ENCODE measurements at regions not wholly inside any gene's neighbourhood (a gene's known extent, or its start where the extent isn't known, plus 50 kb on each side); places are given as distances from the start of the nearest gene placed in this dataset.

DNA sequence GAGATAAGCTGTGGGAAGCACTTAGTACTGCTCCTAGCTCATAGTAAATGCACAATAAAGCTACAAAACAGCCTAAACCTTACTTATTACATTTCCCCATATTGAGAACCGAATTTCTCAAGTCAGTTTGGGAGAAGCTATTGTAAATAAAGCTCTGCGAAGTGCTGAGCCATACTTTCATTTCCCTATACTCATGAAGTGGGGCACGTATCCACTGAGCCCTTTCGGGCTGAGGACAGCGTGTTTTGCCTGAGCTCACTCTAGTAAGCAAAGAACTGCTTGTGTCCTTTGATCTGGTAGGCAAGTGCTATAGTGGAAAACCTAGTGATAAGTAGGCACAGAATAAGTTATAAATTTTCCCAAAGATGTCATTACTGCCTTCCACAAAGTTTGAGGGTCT, 165.0 kb downstream of the RSL24D1 start:
- Histone ChIP-seq H3K4me3 (ENCODE audit: low read length, poor library complexity, severe bottlenecking) (no peak overlapping the region), H3F3A (ENCODE audit: low read depth) (no peaks in the 10 kb centered on the region), H3K9ac (ENCODE audit: low read depth, low read length, poor library complexity, severe bottlenecking) (no peak overlapping the region), H2AFZ (ENCODE audit: low read length) (no peak overlapping the region), H3K36me3 (ENCODE audit: insufficient read depth, low read length) (no peaks in the 10 kb centered on the region), H3K79me2 (ENCODE audit: insufficient read depth, low read length) (no peaks in the 10 kb centered on the region), H3K9me3 (ENCODE audit: insufficient read depth, low read depth, low read length) (no peaks in the 10 kb centered on the region), H3K9me2 (replicated peaks; ENCODE audit: low read depth, low read length) (no peaks in the 10 kb centered on the region), H3K27me3 (ENCODE audit: insufficient read depth, low read length, poor library complexity, severe bottlenecking) (no peaks in the 10 kb centered on the region), H3K4me1 (ENCODE audit: insufficient read depth, low read length, poor library complexity, severe bottlenecking) (no peaks in the 10 kb centered on the region), H3K4me2 (ENCODE audit: low read depth, low read length, poor library complexity, severe bottlenecking) (no peak overlapping the region), H4K20me1 (ENCODE audit: insufficient read depth, low read length, poor library complexity, severe bottlenecking) (no peaks in the 10 kb centered on the region)
- TF ChIP-seq, protein P1, sequence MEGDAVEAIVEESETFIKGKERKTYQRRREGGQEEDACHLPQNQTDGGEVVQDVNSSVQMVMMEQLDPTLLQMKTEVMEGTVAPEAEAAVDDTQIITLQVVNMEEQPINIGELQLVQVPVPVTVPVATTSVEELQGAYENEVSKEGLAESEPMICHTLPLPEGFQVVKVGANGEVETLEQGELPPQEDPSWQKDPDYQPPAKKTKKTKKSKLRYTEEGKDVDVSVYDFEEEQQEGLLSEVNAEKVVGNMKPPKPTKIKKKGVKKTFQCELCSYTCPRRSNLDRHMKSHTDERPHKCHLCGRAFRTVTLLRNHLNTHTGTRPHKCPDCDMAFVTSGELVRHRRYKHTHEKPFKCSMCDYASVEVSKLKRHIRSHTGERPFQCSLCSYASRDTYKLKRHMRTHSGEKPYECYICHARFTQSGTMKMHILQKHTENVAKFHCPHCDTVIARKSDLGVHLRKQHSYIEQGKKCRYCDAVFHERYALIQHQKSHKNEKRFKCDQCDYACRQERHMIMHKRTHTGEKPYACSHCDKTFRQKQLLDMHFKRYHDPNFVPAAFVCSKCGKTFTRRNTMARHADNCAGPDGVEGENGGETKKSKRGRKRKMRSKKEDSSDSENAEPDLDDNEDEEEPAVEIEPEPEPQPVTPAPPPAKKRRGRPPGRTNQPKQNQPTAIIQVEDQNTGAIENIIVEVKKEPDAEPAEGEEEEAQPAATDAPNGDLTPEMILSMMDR (conservative IDR thresholded peaks at IDR 0.05; ENCODE audit: low read length), result no peak
- no peak for TF ChIP-seq EZH2phosphoT487 (IDR thresholded peaks at IDR 0.05; ENCODE audit: borderline replicate concordance)

DNA sequence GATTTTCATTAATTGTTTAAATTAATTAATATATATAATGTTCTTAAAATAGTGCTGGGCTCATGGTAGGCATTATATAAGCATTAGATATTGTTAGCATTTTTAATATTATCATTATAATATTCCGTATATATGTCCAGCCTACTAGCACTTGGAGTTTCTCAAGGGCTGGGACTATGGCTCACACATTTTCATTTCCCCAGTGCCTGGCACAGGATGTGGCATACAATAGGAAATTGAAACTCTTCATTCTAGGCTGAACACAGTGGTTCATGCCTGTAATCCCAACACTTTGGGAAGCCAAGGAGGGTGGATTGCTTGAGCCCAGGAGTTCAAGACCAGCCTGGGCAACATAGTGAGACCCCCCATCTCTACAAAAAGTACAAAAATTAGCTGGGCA, 170.4 kb downstream of the RSL24D1 start:
- Histone ChIP-seq H3K9me3 (ENCODE audit: insufficient read depth, low read depth, low read length) (no peaks in the 10 kb centered on the region), H3K4me2 (ENCODE audit: low read depth, low read length, poor library complexity, severe bottlenecking) (no peak overlapping the region), H3K4me1 (ENCODE audit: insufficient read depth, low read length, poor library complexity, severe bottlenecking) (no peaks in the 10 kb centered on the region), H3K36me3 (ENCODE audit: insufficient read depth, low read length) (no peaks in the 10 kb centered on the region), H3K9ac (ENCODE audit: low read depth, low read length, poor library complexity, severe bottlenecking) (no peak overlapping the region), H3K4me3 (ENCODE audit: low read length, poor library complexity, severe bottlenecking) (no peak overlapping the region), H4K20me1 (ENCODE audit: insufficient read depth, low read length, poor library complexity, severe bottlenecking) (no peaks in the 10 kb centered on the region), H3K27me3 (ENCODE audit: insufficient read depth, low read length, poor library complexity, severe bottlenecking) (no peaks in the 10 kb centered on the region), H3F3A (ENCODE audit: low read depth) (no peaks in the 10 kb centered on the region), H2AFZ (ENCODE audit: low read length) (no peak overlapping the region), H3K9me2 (replicated peaks; ENCODE audit: low read depth, low read length) (no peaks in the 10 kb centered on the region), H3K79me2 (ENCODE audit: insufficient read depth, low read length) (no peaks in the 10 kb centered on the region)
- no peak for TF ChIP-seq EZH2phosphoT487 (IDR thresholded peaks at IDR 0.05; ENCODE audit: borderline replicate concordance)
- TF ChIP-seq, protein P1 (conservative IDR thresholded peaks at IDR 0.05; ENCODE audit: low read length), result no peak

DNA sequence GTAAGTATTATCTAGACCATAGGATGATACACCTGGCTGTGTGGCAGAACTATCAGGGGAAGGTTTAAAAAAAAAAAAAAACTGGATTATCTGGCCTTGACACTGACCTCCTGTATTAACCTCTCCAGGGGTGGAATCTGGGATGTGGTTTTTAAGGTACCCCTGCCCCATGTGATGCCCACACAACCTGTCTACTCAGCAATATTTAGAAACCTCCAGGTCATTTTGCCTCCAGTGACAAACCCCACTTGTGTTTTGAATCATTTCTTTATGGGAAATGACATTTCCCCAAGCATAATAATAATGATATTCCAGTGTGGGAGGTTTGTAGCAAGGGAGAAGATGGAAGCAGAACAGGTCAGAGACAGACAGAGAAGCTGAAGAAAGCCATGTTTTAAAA, 179.1 kb downstream of the RSL24D1 start:
- Histone ChIP-seq H3K9me2 (replicated peaks; ENCODE audit: low read depth, low read length) (no peaks in the 10 kb centered on the region), H3K9ac (ENCODE audit: low read depth, low read length, poor library complexity, severe bottlenecking) (no peak overlapping the region), H3K36me3 (ENCODE audit: insufficient read depth, low read length) (no peaks in the 10 kb centered on the region), H3K4me1 (ENCODE audit: insufficient read depth, low read length, poor library complexity, severe bottlenecking) (no peaks in the 10 kb centered on the region), H3K4me3 (ENCODE audit: low read length, poor library complexity, severe bottlenecking) (no peak overlapping the region), H3K79me2 (ENCODE audit: insufficient read depth, low read length) (no peaks in the 10 kb centered on the region), H3K9me3 (ENCODE audit: insufficient read depth, low read depth, low read length) (no peaks in the 10 kb centered on the region), H3K27me3 (ENCODE audit: insufficient read depth, low read length, poor library complexity, severe bottlenecking) (no peaks in the 10 kb centered on the region), H2AFZ (ENCODE audit: low read length) (no peak overlapping the region), H3K4me2 (ENCODE audit: low read depth, low read length, poor library complexity, severe bottlenecking) (no peak overlapping the region), H3F3A (ENCODE audit: low read depth) (no peaks in the 10 kb centered on the region), H4K20me1 (ENCODE audit: insufficient read depth, low read length, poor library complexity, severe bottlenecking) (no peaks in the 10 kb centered on the region)
- no peak for TF ChIP-seq EZH2phosphoT487 (IDR thresholded peaks at IDR 0.05; ENCODE audit: borderline replicate concordance)
- TF ChIP-seq, protein P1 (conservative IDR thresholded peaks at IDR 0.05; ENCODE audit: low read length), result no peak

Measured in Loucy (cell line).